IMR-90 (cell line): ENCODE measurements at regions not wholly inside any gene's neighbourhood (a gene's known extent, or its start where the extent isn't known, plus 50 kb on each side); places are given as distances from the start of the nearest gene placed in this dataset.

Experiments
- ATAC-seq: fragments of 200-7000 bp; cut with Tn5 transposase; 2 replicates; pipeline ENCODE4 v1.9.1; 2020; ENCODE audit warnings: low read depth, mild to moderate bottlenecking, moderate library complexity
- BruUV-seq: library from RNA; stranded (reverse); fragments of 400-500 nt; replicated peaks from 2 replicates; lab custom pipeline; 2021; lab: Mats Ljungman, UMichigan
- CTCF ChIA-PET: fragments of 300-600 bp; formaldehyde crosslinking; extraction: SDS; loops from one replicate; lab custom pipeline; 2021; ENCODE audit warnings: antibody characterized with exemption; lab: Yijun Ruan, JAX
- POLR2A ChIA-PET: fragments of 300-600 bp; sonication (Branson Sonifier 250); formaldehyde crosslinking; loops from one replicate; lab custom pipeline; 2022; ENCODE audit warnings: antibody characterized with exemption; ENCODE audit not compliant: unreplicated experiment; lab: Charles Lee
- DNase-seq: peaks from one replicate; pipeline ENCODE4 v3.0.0; 2013
- H2AFZ ChIP-seq: replicated peaks from 2 replicates; pipeline ENCODE3; 2013; ENCODE audit warnings: low read length, mild to moderate bottlenecking; ENCODE audit not compliant: poor library complexity
- H2AK5ac ChIP-seq: 2 replicates; pipeline ENCODE4 v1.6.1; 2013; ENCODE audit warnings: low read depth, low read length, inconsistent platforms
- H2AK9ac ChIP-seq: replicated peaks from 2 replicates; pipeline ENCODE3; 2013; ENCODE audit warnings: mild to moderate bottlenecking, low read depth, low read length, moderate library complexity; ENCODE audit not compliant: poor library complexity
- H2BK120ac ChIP-seq: 2 replicates; pipeline ENCODE4 v1.6.1; 2013; ENCODE audit warnings: low read depth, low read length, inconsistent platforms
- H2BK15ac ChIP-seq: 3 replicates; pipeline ENCODE4 v1.6.1; 2013; ENCODE audit warnings: low read depth, low read length, inconsistent platforms
- H2BK20ac ChIP-seq: 2 replicates; pipeline ENCODE4 v1.6.1; 2013; ENCODE audit warnings: low read depth, mild to moderate bottlenecking, inconsistent platforms, low read length, moderate library complexity
- H2BK5ac ChIP-seq: 2 replicates; pipeline ENCODE4 v1.6.1; 2013; ENCODE audit warnings: mild to moderate bottlenecking, low read depth, low read length, inconsistent platforms; ENCODE audit not compliant: poor library complexity, severe bottlenecking
- H3K14ac ChIP-seq: replicated peaks from 2 replicates; pipeline ENCODE4 v1.6.1; 2013; ENCODE audit warnings: low read depth, low read length, inconsistent platforms
- H3K18ac ChIP-seq: 2 replicates; pipeline ENCODE4 v1.6.1; 2013; ENCODE audit warnings: low read depth, low read length, control low read depth
- H3K23ac ChIP-seq: 2 replicates; pipeline ENCODE4 v1.6.1; 2013; ENCODE audit warnings: low read depth, low read length, inconsistent platforms
- H3K27ac ChIP-seq: 2 replicates; pipeline ENCODE4 v1.5.1; 2013; ENCODE audit warnings: mild to moderate bottlenecking, control low read depth, low read length; ENCODE audit not compliant: insufficient read depth
- H3K27me3 ChIP-seq: 2 replicates; pipeline ENCODE4 v1.6.1; 2013; ENCODE audit warnings: low read length; ENCODE audit not compliant: control insufficient read depth, insufficient read depth
- H3K36me3 ChIP-seq: 2 replicates; pipeline ENCODE4 v1.6.1; 2013; ENCODE audit warnings: low read length, mixed read lengths; ENCODE audit not compliant: control insufficient read depth, insufficient read depth
- H3K4ac ChIP-seq: 2 replicates; pipeline ENCODE4 v1.6.1; 2013; ENCODE audit warnings: low read depth, low read length, inconsistent platforms
- H3K4me1 ChIP-seq: 2 replicates; pipeline ENCODE4 v1.6.1; 2013; ENCODE audit warnings: low read length, mixed read lengths; ENCODE audit not compliant: control insufficient read depth, insufficient read depth
- H3K4me2 ChIP-seq: 2 replicates; pipeline ENCODE4 v1.6.1; 2013; ENCODE audit warnings: low read depth, mild to moderate bottlenecking, control low read depth, low read length, moderate library complexity
- H3K4me3 ChIP-seq: 2 replicates; pipeline ENCODE4 v1.5.1; 2013; ENCODE audit warnings: low read depth, mild to moderate bottlenecking, control low read depth, low read length, moderate library complexity; ENCODE audit not compliant: insufficient read depth
- H3K56ac ChIP-seq: 2 replicates; pipeline ENCODE4 v1.6.1; 2013; ENCODE audit warnings: low read length, inconsistent platforms; ENCODE audit not compliant: insufficient read depth; ENCODE audit errors: extremely low read depth
- H3K79me1 ChIP-seq, 2 experiments: 2 replicates each; pipeline ENCODE4 v1.6.1; 2013; ENCODE audit warnings: low read length in 2 of 2, inconsistent platforms in 1 of 2, low read depth in 1 of 2
- H3K9ac ChIP-seq: 2 replicates; pipeline ENCODE4 v1.6.1; 2013; ENCODE audit warnings: low read depth, low read length, control low read depth
- H3K9me1 ChIP-seq: 2 replicates; pipeline ENCODE4 v1.6.1; 2013; ENCODE audit warnings: low read length, inconsistent platforms; ENCODE audit not compliant: insufficient read depth
- H3K9me3 ChIP-seq: 2 replicates; pipeline ENCODE4 v1.6.1; 2013; ENCODE audit warnings: low read length; ENCODE audit not compliant: control insufficient read depth, insufficient read depth
- H4K20me1 ChIP-seq: 2 replicates; pipeline ENCODE4 v1.6.1; 2013; ENCODE audit warnings: low read length, inconsistent platforms; ENCODE audit not compliant: insufficient read depth
- H4K5ac ChIP-seq: 2 replicates; pipeline ENCODE4 v1.6.1; 2013; ENCODE audit warnings: mild to moderate bottlenecking, low read depth, low read length, control low read depth
- H4K8ac ChIP-seq, 2 experiments: 2 replicates each; pipeline ENCODE4 v1.6.1; 2013; ENCODE audit warnings: low read depth in 2 of 2, low read length in 2 of 2, control low read depth in 1 of 2, inconsistent platforms in 1 of 2
- H4K91ac ChIP-seq: 2 replicates; pipeline ENCODE4 v1.6.1; 2013; ENCODE audit warnings: low read depth, low read length, inconsistent platforms; ENCODE audit not compliant: insufficient read depth
- CEBPB ChIP-seq: IDR thresholded peaks from 2 replicates; pipeline ENCODE4 v1.6.1; 2012; ENCODE audit warnings: low read depth, low read length, improper control_type of control experiment
- NFE2L2 ChIP-seq: fragments of 150-350 bp; IDR thresholded peaks from 2 replicates; pipeline ENCODE4 v1.6.1; 2016; ENCODE audit warnings: low read depth, mild to moderate bottlenecking, low read length
- POLR2A ChIP-seq: IDR thresholded peaks from 2 replicates; pipeline ENCODE4 v1.6.1; 2012; ENCODE audit warnings: mild to moderate bottlenecking, low read depth, low read length
- RFX5 ChIP-seq: IDR thresholded peaks from 2 replicates; pipeline ENCODE4 v1.8.0; 2012; ENCODE audit warnings: low read depth, mild to moderate bottlenecking, low read length, moderate library complexity
- SMC3 ChIP-seq: fragments of 150-350 bp; IDR thresholded peaks from 2 replicates; pipeline ENCODE4 v1.6.1; 2016; ENCODE audit warnings: low read depth, mild to moderate bottlenecking, antibody characterized with exemption, low read length, moderate library complexity
- WGBS, 2 experiments: methylation state at CpG; one replicate each; pipeline versions ENCODE4 v1.1.5 to v1.1.7; 2013; ENCODE audit warnings: missing lambda C conversion rate in 2 of 2; ENCODE audit not compliant: insufficient read length in 1 of 2; ENCODE audit errors: extremely low coverage in 2 of 2; 5-methylcytosine and 5-hydroxymethylcytosine counted together
- dilution Hi-C: fragments of 300-500 bp; cut with HindIII; formaldehyde crosslinking; loops from one replicate; pipeline ENCODE4 v1.14.3; 2018; ENCODE audit warnings: low sequenced_read_pairs; ENCODE audit not compliant: unreplicated experiment
- in situ Hi-C: fragments of 300-500 bp; cut with MboI; formaldehyde crosslinking; loops from 3 replicates; pipeline ENCODE4 v1.14.3; 2019; ENCODE audit warnings: low sequenced_read_pairs, inconsistent platforms, mixed read lengths
- intact Hi-C: fragments of 100-400 bp; cut with micrococcal nuclease; formaldehyde crosslinking; loops from 2 replicates; pipeline ENCODE4 v1.10.0; 2022

- no peak overlapping the region for H3K18ac ChIP-seq
- no peak for TF ChIP-seq CEBPB
- no peak for TF ChIP-seq RFX5
- no peak for TF ChIP-seq POLR2A
- TF ChIP-seq SMC3: no peak
- TF ChIP-seq NFE2L2: no peak
- ChIA-PET POLR2A (no interaction called here), CTCF (interaction anchor here (0.6 kb wide), 1 partner anchor 208 kb away, joined by 3 read pairs; no protein-coding TSS in a partner anchor)
- H2BK15ac ChIP-seq: no peak overlapping the region
- in situ Hi-C loops (no loop called here), intact Hi-C loops (no loop called here), dilution Hi-C loops (no loop called here)
- H2BK20ac ChIP-seq: no peak overlapping the region
- no peak overlapping the region for H4K8ac ChIP-seq
- no peak overlapping the region for H2AK5ac ChIP-seq
- no peak overlapping the region for H3K56ac ChIP-seq
- H3K9ac ChIP-seq: no peak overlapping the region
- no peak overlapping the region for H2BK5ac ChIP-seq
- no peak overlapping the region for H3K14ac ChIP-seq
- no CpG with 5 or more reads among the region's 2 CpGs for WGBS, 2 experiments
- no peak overlapping the region for H4K91ac ChIP-seq
- no peak overlapping the region for H3K23ac ChIP-seq
- H4K20me1 ChIP-seq: no peaks in the 10 kb centered on the region
- BruUV-seq: no TSS peak
- no peak overlapping the region for H2AFZ ChIP-seq
- H3K27ac ChIP-seq: no peak overlapping the region
- peaks cover 14% of the 10 kb centered on the region for H3K9me3 ChIP-seq
- no peak overlapping the region for H4K5ac ChIP-seq
- no peaks in the 10 kb centered on the region for H3K36me3 ChIP-seq
- H3K4ac ChIP-seq: no peak overlapping the region
- no peaks in the 10 kb centered on the region for H3K4me1 ChIP-seq
- H2BK120ac ChIP-seq: no peak overlapping the region
- H3K27me3 ChIP-seq: no peaks in the 10 kb centered on the region
- no peaks in the 10 kb centered on the region for H3K79me1 ChIP-seq
- ATAC-seq (no peak), DNase-seq (no peak)
- H3K4me3 ChIP-seq: no peak overlapping the region
- no peaks in the 10 kb centered on the region for H3K9me1 ChIP-seq
- H3K4me2 ChIP-seq: no peak overlapping the region
- H2AK9ac ChIP-seq: no peak overlapping the region
Observed at GRCh38 chr3:26350853-26351252, 271.7 kb upstream of the LRRC3B start.
